HG03460 (cell line): ENCODE measurements at regions not wholly inside any gene's neighbourhood (a gene's known extent, or its start where the extent isn't known, plus 50 kb on each side); places are given as distances from the start of the nearest gene placed in this dataset.
"Not testable (repeated sequence)": the region's sequence is repeated elsewhere in the genome, so short reads cannot be mapped to it uniquely, and the experiment has no call there.

Experiments used
- ATAC-seq: cut with Tn5 transposase; IDR thresholded peaks from one replicate; pipeline ENCODE4 v1.9.1; 2021; ENCODE audit not compliant: unreplicated experiment

DNA sequence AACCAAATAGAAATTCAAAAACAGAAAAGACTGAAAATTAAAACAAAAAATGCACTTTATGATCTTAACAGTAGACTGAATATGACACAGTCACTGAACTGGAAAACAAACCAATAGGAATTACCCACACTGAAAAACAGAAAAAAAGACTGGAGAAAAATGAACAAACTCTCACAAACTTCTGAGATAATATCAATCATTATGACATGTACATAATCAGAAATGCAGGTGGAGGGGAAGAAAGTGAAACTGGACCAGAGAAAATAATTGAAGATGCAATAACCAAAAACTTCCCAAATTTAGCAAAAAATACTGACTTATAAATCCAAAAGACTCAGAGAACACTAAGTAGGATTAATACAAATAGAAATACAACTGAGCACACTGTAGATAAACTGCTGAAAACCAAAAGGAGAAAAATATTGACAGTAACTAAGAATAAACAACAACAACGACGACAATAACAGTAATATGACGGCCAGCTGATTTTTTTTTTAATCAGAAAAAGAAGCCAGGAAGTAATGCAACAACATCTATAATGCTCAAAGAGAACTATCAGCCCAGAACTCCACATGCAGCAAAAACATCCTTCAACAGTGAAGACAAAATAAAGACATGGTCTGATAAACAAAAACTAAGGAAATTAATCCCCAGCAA, 108.1 kb downstream of the ZFAND4 start:
- ATAC-seq = no peak

- ATAC-seq = no peak
Observed at GRCh38 chr10:45561952-45562351, 110.6 kb downstream of the ZFAND4 start.

GRCh38 chr10:45560262-45560661, 112.3 kb downstream of the ZFAND4 start:
- ATAC-seq = no peak

GRCh38 chr10:45558425-45558824, 114.1 kb downstream of the ZFAND4 start:
- no peak for ATAC-seq

DNA sequence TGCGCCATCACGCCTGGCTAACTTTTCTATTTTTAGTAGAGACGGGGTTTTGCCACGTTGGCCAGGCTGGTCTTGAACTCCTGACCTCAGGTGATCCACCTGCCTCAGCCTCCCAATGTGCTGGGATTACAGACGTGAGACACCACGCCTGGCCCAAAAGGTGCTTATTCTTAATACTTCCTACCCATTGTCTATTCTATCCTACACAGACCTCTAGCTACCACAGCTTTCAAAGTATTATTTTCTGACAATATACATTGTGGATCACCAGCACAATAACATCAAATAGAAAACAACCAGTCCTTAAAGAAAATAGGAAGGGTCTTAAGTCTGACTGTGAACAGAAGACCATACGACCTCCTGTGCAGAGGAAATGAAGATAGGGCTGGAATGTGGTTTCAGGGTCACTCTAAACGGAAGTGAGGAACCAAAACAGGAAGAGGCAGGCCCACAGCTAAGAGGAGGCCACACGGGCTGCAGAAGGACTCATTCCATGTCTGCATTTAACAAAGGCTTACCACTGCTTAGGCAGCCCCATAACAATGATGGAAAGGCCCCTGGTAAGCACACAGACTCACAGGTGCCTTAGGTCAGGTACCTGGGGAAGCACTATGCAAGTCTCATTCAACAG, 115.2 kb downstream of the ZFAND4 start:
- ATAC-seq = peak; percentile 79

DNA sequence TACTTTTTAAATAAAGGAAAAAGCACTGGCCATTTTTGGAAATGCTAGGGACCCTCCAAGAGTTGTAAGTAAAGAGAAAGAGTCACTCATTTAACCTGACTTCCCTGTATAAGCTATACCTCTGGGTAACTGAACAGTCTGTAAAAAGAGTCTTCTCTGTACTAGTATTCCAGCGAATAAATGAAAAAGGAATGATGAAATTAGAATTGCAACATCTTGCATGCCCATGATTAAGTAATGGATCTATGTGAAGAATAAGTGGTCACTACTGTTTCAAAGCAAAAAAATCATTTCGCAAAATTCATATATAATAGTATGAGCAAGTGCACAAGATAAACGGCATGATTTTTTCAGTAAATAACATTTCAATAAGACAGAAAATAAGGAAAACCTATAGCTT, 116.8 kb downstream of the ZFAND4 start:
- no peak for ATAC-seq

- ATAC-seq = not testable (repeated sequence)
Observed at GRCh38 chr10:45555332-45555731, 117.2 kb downstream of the ZFAND4 start.

DNA sequence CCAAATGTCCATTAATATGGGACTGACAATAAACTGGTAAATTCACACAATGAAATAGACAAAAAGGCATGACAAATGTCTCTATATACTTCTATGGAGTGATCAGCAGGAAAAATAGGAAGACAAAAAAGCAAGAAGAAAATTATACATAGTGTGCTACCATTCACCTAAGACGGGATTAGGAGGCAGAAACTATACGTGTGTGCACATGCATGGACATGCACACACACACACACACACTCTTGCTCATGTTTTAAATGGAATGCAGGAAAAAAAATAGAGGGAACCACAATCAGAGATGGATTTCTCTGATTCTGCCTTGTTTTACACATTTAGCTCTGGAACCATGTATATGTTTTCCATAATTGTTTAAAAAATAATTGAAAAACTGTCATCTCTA, 119.0 kb downstream of the ZFAND4 start:
- no peak for ATAC-seq

DNA sequence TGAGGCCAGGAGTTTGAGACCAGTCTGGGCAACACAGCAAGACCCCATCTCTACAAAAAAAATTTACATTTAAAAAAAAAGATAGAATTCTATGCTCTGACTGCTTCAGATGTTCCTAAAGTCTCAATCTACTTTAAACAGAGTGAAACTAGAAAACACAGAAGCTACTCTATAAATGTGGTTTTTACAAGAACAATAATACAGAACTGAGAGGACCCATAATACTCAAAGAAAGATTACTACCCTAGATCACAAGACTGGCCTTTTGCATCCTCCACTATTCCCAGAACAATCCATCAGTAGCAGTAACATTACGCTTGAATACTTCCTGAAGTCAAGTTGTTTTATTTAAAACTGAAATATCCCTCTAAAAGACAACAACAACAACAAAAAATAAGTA, 119.4 kb downstream of the ZFAND4 start:
- ATAC-seq = peak; percentile 62

GRCh38 chr10:45552476-45552875, 120.1 kb downstream of the ZFAND4 start:
- no peak for ATAC-seq

GRCh38 chr10:45550903-45551786, 121.4 kb downstream of the ZFAND4 start:
- no peak for ATAC-seq

DNA sequence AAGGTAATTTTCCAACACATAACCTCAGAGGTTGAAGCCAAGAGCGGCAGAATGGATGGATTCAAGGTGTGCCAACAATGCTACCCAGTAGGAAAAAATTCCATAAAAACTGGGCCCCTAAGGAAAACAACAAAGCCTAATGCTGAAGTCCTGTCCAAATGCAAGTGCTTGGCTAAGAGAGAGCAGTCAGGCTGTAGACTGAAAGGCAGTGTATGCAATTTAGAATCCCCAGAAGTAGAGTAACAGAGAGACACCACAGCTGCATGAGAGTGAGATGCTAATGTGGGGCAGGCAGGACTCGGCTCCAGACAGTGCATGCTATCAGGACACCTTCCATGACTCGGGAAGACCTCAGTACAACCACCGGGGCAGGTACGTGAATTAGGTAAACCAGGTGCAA, 124.5 kb downstream of the ZFAND4 start:
- no peak for ATAC-seq

- no peak for ATAC-seq
Observed at GRCh38 chr10:45547207-45547606, 125.4 kb downstream of the ZFAND4 start.

DNA sequence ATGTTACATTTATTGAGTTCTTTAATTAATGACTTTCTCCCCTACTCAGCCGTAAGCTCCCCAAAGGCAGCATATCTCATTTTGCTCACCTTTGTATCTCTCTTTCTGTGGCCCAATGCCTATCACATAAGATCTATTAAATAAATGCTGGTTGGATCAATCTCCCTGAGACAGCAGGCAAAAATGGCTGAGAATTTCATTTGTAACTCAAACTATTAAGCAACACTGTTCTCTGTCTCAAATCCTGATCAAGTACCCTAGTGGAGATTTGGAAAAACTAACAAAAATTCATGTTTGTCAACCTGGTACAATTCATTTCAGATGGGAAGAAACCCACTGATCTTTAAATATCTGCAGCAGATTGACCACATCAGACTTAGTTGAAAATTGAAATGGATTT, 127.4 kb downstream of the ZFAND4 start:
- ATAC-seq = no peak

GRCh38 chr10:45544191-45544590, 128.4 kb downstream of the ZFAND4 start:
- no peak for ATAC-seq

DNA sequence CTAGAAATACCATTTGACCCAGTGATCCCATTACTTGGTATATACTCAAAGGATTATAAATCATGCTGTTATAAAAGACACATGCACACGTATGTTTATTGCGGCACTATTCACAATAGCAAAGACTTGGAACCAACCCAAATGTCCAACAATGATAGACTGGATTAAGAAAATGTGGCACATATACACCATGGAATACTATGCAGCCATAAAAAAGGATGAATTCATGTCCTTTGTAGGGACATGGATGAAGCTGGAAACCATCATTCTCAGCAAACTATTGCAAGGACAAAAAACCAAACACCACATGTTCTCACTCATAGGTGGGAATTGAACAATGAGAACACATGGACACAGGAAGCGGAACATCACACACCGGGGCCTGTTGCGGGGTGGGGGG, 131.5 kb downstream of the ZFAND4 start:
- not testable (repeated sequence) for ATAC-seq

DNA sequence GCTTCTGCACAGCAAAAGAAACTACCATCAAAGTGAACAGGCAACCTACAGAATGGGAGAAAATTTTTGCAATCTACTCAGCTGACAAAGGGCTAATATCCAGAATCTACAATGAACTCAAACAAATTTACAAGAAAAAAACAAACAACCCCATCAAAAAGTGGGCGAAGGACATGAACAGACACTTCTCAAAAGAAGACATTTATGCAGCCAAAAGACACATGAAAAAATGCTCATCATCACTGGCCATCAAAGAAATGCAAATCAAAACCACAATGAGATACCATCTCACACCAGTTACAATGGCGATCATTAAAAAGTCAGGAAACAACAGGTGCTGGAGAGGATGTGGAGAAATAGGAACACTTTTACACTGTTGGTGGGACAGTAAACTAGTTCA, 132.0 kb downstream of the ZFAND4 start:
- ATAC-seq = not testable (repeated sequence)

GRCh38 chr10:45539569-45539968, 133.0 kb downstream of the ZFAND4 start:
- ATAC-seq = not testable (repeated sequence)

GRCh38 chr10:45534572-45534971, 138.0 kb downstream of the ZFAND4 start:
- no peak for ATAC-seq

DNA sequence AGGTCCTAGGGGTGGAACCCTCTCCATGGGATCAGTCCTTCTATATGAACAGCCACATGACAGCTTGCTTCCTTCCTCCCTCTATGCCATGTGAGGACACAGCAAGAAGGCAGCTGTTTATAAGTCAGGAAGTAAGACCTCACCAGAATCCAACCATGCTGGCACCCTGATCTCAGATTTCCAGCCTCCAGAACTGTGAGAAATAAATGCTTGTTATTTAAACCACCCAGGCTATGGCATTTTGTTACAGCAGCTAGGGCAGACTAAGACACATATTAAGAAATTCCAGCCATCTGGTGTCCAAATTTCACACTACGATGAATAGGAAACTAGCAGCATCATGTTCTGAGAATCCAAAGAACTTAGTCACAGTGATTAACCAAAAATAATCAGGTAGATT, 140.1 kb downstream of the ZFAND4 start:
- no peak for ATAC-seq

GRCh38 chr10:45526309-45526905, 146.2 kb downstream of the ZFAND4 start:
- ATAC-seq = no peak

- ATAC-seq = no peak
Observed at GRCh38 chr10:45520476-45520875, 146.5 kb downstream of the ALOX5 start.
